Immature natural killer cell (primary cell): ENCODE measurements at regions not wholly inside any gene's neighbourhood (a gene's known extent, or its start where the extent isn't known, plus 50 kb on each side); places are given as distances from the start of the nearest gene placed in this dataset.
"Not testable (repeated sequence)": the region's sequence is repeated elsewhere in the genome, so short reads cannot be mapped to it uniquely, and the experiment has no call there.

Experiments
- DNase-seq, 3 donors: peaks; one replicate each; pipeline ENCODE4 v3.0.0; 2022; ENCODE audit warnings: mixed read lengths in 1 of 3
- H3K27ac Mint-ChIP-seq, 6 donors: one replicate each; pipeline ENCODE4 v1.8.0; 2020; ENCODE audit warnings: mixed read lengths in 6 of 6, mild to moderate bottlenecking in 5 of 6, inconsistent platforms in 4 of 6, moderate library complexity in 3 of 6
- H3K27me3 Mint-ChIP-seq, 3 donors: one replicate each; pipeline ENCODE4 v1.8.0; 2020 to 2021; ENCODE audit warnings: low read depth in 3 of 3, mild to moderate bottlenecking in 3 of 3, mixed read lengths in 3 of 3, moderate library complexity in 3 of 3, inconsistent platforms in 1 of 3
- H3K36me3 Mint-ChIP-seq, 3 donors: one replicate each; pipeline ENCODE4 v1.8.0; 2020; ENCODE audit warnings: mixed read lengths in 3 of 3, inconsistent platforms in 2 of 3, mild to moderate bottlenecking in 2 of 3
- H3K4me1 Mint-ChIP-seq, 2 donors: one replicate each; pipeline ENCODE4 v1.8.0; 2020; ENCODE audit warnings: inconsistent platforms in 2 of 2, mild to moderate bottlenecking in 2 of 2, mixed read lengths in 2 of 2, moderate library complexity in 1 of 2
- H3K4me3 Mint-ChIP-seq, 5 donors: one replicate each; pipeline ENCODE4 v1.8.0; 2020; ENCODE audit warnings: mild to moderate bottlenecking in 5 of 5, mixed read lengths in 5 of 5, inconsistent platforms in 3 of 5, moderate library complexity in 3 of 5
- H3K9me3 Mint-ChIP-seq, 6 donors: one replicate each; pipeline ENCODE4 v1.8.0; 2020; ENCODE audit warnings: mild to moderate bottlenecking in 6 of 6, mixed read lengths in 6 of 6, inconsistent platforms in 4 of 6, moderate library complexity in 3 of 6

- Mint-ChIP-seq H3K36me3 (no peaks in the 10 kb centered on the region), H3K9me3 (no peaks in the 10 kb centered on the region), H3K4me1 (no peaks in the 10 kb centered on the region), H3K27me3 (peaks cover 1 to 2% (median 2%) of the 10 kb centered on the region in 3 donors), H3K27ac (no peak overlapping the region), H3K4me3 (no peak overlapping the region)
- no peak for DNase-seq
Observed at GRCh38 chr15:84400017-84400740, 164.6 kb downstream of the GOLGA6L4 start.

GRCh38 chr15:84400820-84401219 lies 165.2 kb downstream of the GOLGA6L4 start:
- H3K4me1 Mint-ChIP-seq, result no peaks in the 10 kb centered on the region
- DNase-seq, result no peak

GRCh38 chr15:84401461-84401860 lies 165.9 kb downstream of the GOLGA6L4 start:
- DNase-seq, H3K27ac Mint-ChIP-seq, H3K36me3 Mint-ChIP-seq, H3K27me3 Mint-ChIP-seq, H3K9me3 Mint-ChIP-seq, H3K4me3 Mint-ChIP-seq, H3K4me1 Mint-ChIP-seq: not testable (repeated sequence)

More at GRCh38 chr15:84400820-84401219, 165.2 kb downstream of the GOLGA6L4 start:
- no peak overlapping the region for H3K4me3 Mint-ChIP-seq
- H3K36me3 Mint-ChIP-seq, result no peaks in the 10 kb centered on the region
- H3K9me3 Mint-ChIP-seq, result no peaks in the 10 kb centered on the region
- no peak overlapping the region for H3K27ac Mint-ChIP-seq
- peaks cover 1 to 2% (median 2%) of the 10 kb centered on the region in 3 donors for H3K27me3 Mint-ChIP-seq

- H3K9me3 Mint-ChIP-seq, H3K27me3 Mint-ChIP-seq, H3K4me1 Mint-ChIP-seq, DNase-seq, H3K36me3 Mint-ChIP-seq, H3K27ac Mint-ChIP-seq, H3K4me3 Mint-ChIP-seq: not testable (repeated sequence)
Observed at GRCh38 chr15:84401891-84402840, 166.6 kb downstream of the GOLGA6L4 start.

- no peak overlapping the region for H3K4me3 Mint-ChIP-seq
- DNase-seq, result no peak
- H3K36me3 Mint-ChIP-seq, result no peaks in the 10 kb centered on the region
- no peaks in the 10 kb centered on the region for H3K9me3 Mint-ChIP-seq
- H3K27ac Mint-ChIP-seq, result no peak overlapping the region
- no peaks in the 10 kb centered on the region for H3K4me1 Mint-ChIP-seq
- H3K27me3 Mint-ChIP-seq, result peaks cover 1 to 2% (median 2%) of the 10 kb centered on the region in 3 donors
Observed at GRCh38 chr15:84402856-84403608, 167.5 kb downstream of the GOLGA6L4 start.

GRCh38 chr15:84409357-84409756 lies 173.8 kb downstream of the GOLGA6L4 start:
- H3K27ac Mint-ChIP-seq, H3K9me3 Mint-ChIP-seq, DNase-seq, H3K27me3 Mint-ChIP-seq, H3K4me3 Mint-ChIP-seq, H3K36me3 Mint-ChIP-seq, H3K4me1 Mint-ChIP-seq: not testable (repeated sequence)

GRCh38 chr15:84421513-84422181 lies 179.2 kb upstream of the ZSCAN2 start:
- not testable (repeated sequence) for H3K4me1 Mint-ChIP-seq, H3K9me3 Mint-ChIP-seq, H3K27me3 Mint-ChIP-seq, H3K36me3 Mint-ChIP-seq, H3K27ac Mint-ChIP-seq, H3K4me3 Mint-ChIP-seq, DNase-seq

- not testable (repeated sequence) for H3K27ac Mint-ChIP-seq, H3K4me1 Mint-ChIP-seq, H3K9me3 Mint-ChIP-seq, H3K36me3 Mint-ChIP-seq, H3K27me3 Mint-ChIP-seq, DNase-seq, H3K4me3 Mint-ChIP-seq
Observed at GRCh38 chr15:84425327-84425726, 175.5 kb upstream of the ZSCAN2 start.

GRCh38 chr15:84473305-84473877 lies 127.4 kb upstream of the ZSCAN2 start:
- H3K4me3 Mint-ChIP-seq, H3K4me1 Mint-ChIP-seq, H3K36me3 Mint-ChIP-seq: not testable (repeated sequence)

GRCh38 chr15:84476364-84477033 lies 124.3 kb upstream of the ZSCAN2 start:
- DNase-seq, H3K27ac Mint-ChIP-seq, H3K4me1 Mint-ChIP-seq, H3K27me3 Mint-ChIP-seq, H3K4me3 Mint-ChIP-seq, H3K36me3 Mint-ChIP-seq, H3K9me3 Mint-ChIP-seq: not testable (repeated sequence)

More at GRCh38 chr15:84473305-84473877, 127.4 kb upstream of the ZSCAN2 start:
- DNase-seq, H3K27me3 Mint-ChIP-seq, H3K27ac Mint-ChIP-seq, H3K9me3 Mint-ChIP-seq: not testable (repeated sequence)

GRCh38 chr15:84477550-84477949 lies 123.3 kb upstream of the ZSCAN2 start:
- not testable (repeated sequence) for H3K27me3 Mint-ChIP-seq, DNase-seq, H3K36me3 Mint-ChIP-seq, H3K4me3 Mint-ChIP-seq, H3K9me3 Mint-ChIP-seq, H3K4me1 Mint-ChIP-seq, H3K27ac Mint-ChIP-seq

GRCh38 chr15:84480174-84480681 lies 120.6 kb upstream of the ZSCAN2 start:
- not testable (repeated sequence) for DNase-seq, H3K27me3 Mint-ChIP-seq, H3K4me3 Mint-ChIP-seq, H3K4me1 Mint-ChIP-seq, H3K27ac Mint-ChIP-seq, H3K9me3 Mint-ChIP-seq, H3K36me3 Mint-ChIP-seq

- not testable (repeated sequence) for H3K36me3 Mint-ChIP-seq, H3K4me1 Mint-ChIP-seq, H3K27me3 Mint-ChIP-seq, H3K9me3 Mint-ChIP-seq, H3K4me3 Mint-ChIP-seq, H3K27ac Mint-ChIP-seq, DNase-seq
Observed at GRCh38 chr15:84483859-84484258, 117.0 kb upstream of the ZSCAN2 start.
